OCI-LY7 (cell line): ENCODE measurements at regions not wholly inside any gene's neighbourhood (a gene's known extent, or its start where the extent isn't known, plus 50 kb on each side); places are given as distances from the start of the nearest gene placed in this dataset.

Experiments used
- BruUV-seq: library from RNA; stranded (reverse); fragments of 400-500 nt; replicated peaks from 2 replicates; lab custom pipeline; 2021; lab: Mats Ljungman, UMichigan
- CTCF ChIA-PET: fragments of 300-600 bp; sonication (Branson Sonifier 250); formaldehyde crosslinking; loops from one replicate; lab custom pipeline; 2022; ENCODE audit warnings: antibody characterized with exemption; ENCODE audit not compliant: unreplicated experiment; lab: Charles Lee
- POLR2A ChIA-PET: fragments of 300-600 bp; sonication (Branson Sonifier 250); formaldehyde crosslinking; loops from one replicate; lab custom pipeline; 2022; ENCODE audit warnings: antibody characterized with exemption; lab: Charles Lee
- DNase-seq: peaks from one replicate; pipeline ENCODE4 v3.0.0-alpha.2; 2015; ENCODE audit warnings: low spot score
- H2AFZ ChIP-seq: fragments of 200-600 bp; sonication (generic), shearing (Covaris generic); 2 replicates; pipeline ENCODE4 v1.6.1; 2014; ENCODE audit warnings: mild to moderate bottlenecking, antibody characterized with exemption, low read length, moderate library complexity
- H3K27ac ChIP-seq: fragments of 200-600 bp; sonication (generic); 2 replicates; pipeline ENCODE4 v1.5.1; 2014; ENCODE audit warnings: mixed run types, low read depth, mild to moderate bottlenecking, moderate library complexity, low read length, inconsistent platforms; ENCODE audit not compliant: poor library complexity, severe bottlenecking
- H3K36me3 ChIP-seq: fragments of 200-600 bp; sonication (generic); 2 replicates; pipeline ENCODE4 v1.6.1; 2014; ENCODE audit warnings: mild to moderate bottlenecking, antibody characterized with exemption, low read length, moderate library complexity, mixed read lengths; ENCODE audit not compliant: insufficient read depth
- H3K4me1 ChIP-seq: fragments of 200-600 bp; sonication (generic); 2 replicates; pipeline ENCODE4 v1.5.1; 2014; ENCODE audit warnings: mild to moderate bottlenecking, low read length; ENCODE audit not compliant: insufficient read depth, poor library complexity, severe bottlenecking
- H3K4me2 ChIP-seq: fragments of 200-600 bp; sonication (generic); 2 replicates; pipeline ENCODE4 v1.6.1; 2014; ENCODE audit warnings: mild to moderate bottlenecking, low read length
- H3K4me3 ChIP-seq: fragments of 200-600 bp; sonication (generic); 2 replicates; pipeline ENCODE4 v1.5.1; 2014; ENCODE audit warnings: mild to moderate bottlenecking, low read depth, low read length; ENCODE audit not compliant: poor library complexity, severe bottlenecking
- H3K79me2 ChIP-seq: fragments of 200-600 bp; sonication (generic); 2 replicates; pipeline ENCODE4 v1.6.1; 2016; ENCODE audit warnings: low read depth, mild to moderate bottlenecking, low read length, moderate library complexity, mixed read lengths; ENCODE audit not compliant: insufficient read depth
- H3K9me2 ChIP-seq: fragments of 200-600 bp; sonication (generic); 2 replicates; pipeline ENCODE4 v1.6.1; 2016; ENCODE audit warnings: mild to moderate bottlenecking, low read length, mixed read lengths; ENCODE audit not compliant: insufficient read depth
- H3K9me3 ChIP-seq: fragments of 200-600 bp; sonication (generic); 2 replicates; pipeline ENCODE4 v1.6.1; 2014; ENCODE audit warnings: mild to moderate bottlenecking, mixed run types, low read length, mixed read lengths
- H4K20me1 ChIP-seq: fragments of 200-600 bp; sonication (generic); 2 replicates; pipeline ENCODE4 v1.6.1; 2014; ENCODE audit warnings: mild to moderate bottlenecking, antibody characterized with exemption, low read length, moderate library complexity, mixed read lengths; ENCODE audit not compliant: insufficient read depth
- CTCF ChIP-seq: fragments of 200-600 bp; sonication (generic); conservative IDR thresholded peaks from 2 replicates; pipeline ENCODE4 v1.5.1; 2014; ENCODE audit warnings: mild to moderate bottlenecking, antibody characterized with exemption, low read length, moderate library complexity, mixed read lengths
- EZH2phosphoT487 ChIP-seq: fragments of 200-600 bp; sonication (generic); IDR thresholded peaks from 2 replicates; pipeline ENCODE4 v1.6.1; 2018; ENCODE audit warnings: low read depth, borderline replicate concordance, mild to moderate bottlenecking, mixed run types, antibody characterized with exemption, low read length, moderate library complexity, mixed read lengths
- intact Hi-C: fragments of 100-400 bp; cut with micrococcal nuclease; formaldehyde crosslinking; loops from one replicate; pipeline ENCODE4 v1.10.0; 2022; ENCODE audit not compliant: unreplicated experiment

GRCh38 chr1:222061711-222062359 lies 319.9 kb upstream of the DUSP10 start:
- ChIA-PET POLR2A (no interaction called here), CTCF (no interaction called here)
- Histone ChIP-seq H3K36me3 (no peaks in the 10 kb centered on the region), H2AFZ (no peak overlapping the region), H3K4me3 (no peak overlapping the region), H3K9me3 (no peaks in the 10 kb centered on the region), H3K4me1 (no peaks in the 10 kb centered on the region), H3K79me2 (no peaks in the 10 kb centered on the region), H4K20me1 (no peaks in the 10 kb centered on the region), H3K9me2 (no peaks in the 10 kb centered on the region), H3K4me2 (no peak overlapping the region), H3K27ac (no peak overlapping the region)
- intact Hi-C loops, result no loop called here
- TF ChIP-seq CTCF (no peak), EZH2phosphoT487 (no peak)
- BruUV-seq, result no TSS peak
- no peak for DNase-seq

- no TSS peak for BruUV-seq
- no peaks in the 10 kb centered on the region for H3K36me3 ChIP-seq
- TF ChIP-seq EZH2phosphoT487 (no peak), CTCF (no peak)
- ChIA-PET POLR2A (no interaction called here), CTCF (no interaction called here)
- no peak overlapping the region for H3K27ac ChIP-seq
- no peaks in the 10 kb centered on the region for H3K9me3 ChIP-seq
- no peaks in the 10 kb centered on the region for H4K20me1 ChIP-seq
- intact Hi-C loops, result no loop called here
- no peak overlapping the region for H2AFZ ChIP-seq
- no peaks in the 10 kb centered on the region for H3K9me2 ChIP-seq
- H3K4me3 ChIP-seq, result no peak overlapping the region
- DNase-seq, result no peak
- H3K4me2 ChIP-seq, result no peak overlapping the region
- H3K4me1 ChIP-seq, result no peaks in the 10 kb centered on the region
- H3K79me2 ChIP-seq, result no peaks in the 10 kb centered on the region
Observed at GRCh38 chr1:222060210-222060916, 318.5 kb upstream of the DUSP10 start.

GRCh38 chr1:222058249-222058648 lies 316.4 kb upstream of the DUSP10 start:
- no peak for TF ChIP-seq CTCF
- TF ChIP-seq EZH2phosphoT487, result no peak
- Histone ChIP-seq H2AFZ (no peak overlapping the region), H3K9me2 (no peaks in the 10 kb centered on the region), H4K20me1 (no peaks in the 10 kb centered on the region), H3K79me2 (no peaks in the 10 kb centered on the region), H3K36me3 (no peaks in the 10 kb centered on the region), H3K4me3 (no peak overlapping the region), H3K4me1 (no peaks in the 10 kb centered on the region), H3K9me3 (no peaks in the 10 kb centered on the region), H3K27ac (no peak overlapping the region), H3K4me2 (no peak overlapping the region)
- intact Hi-C loops, result no loop called here
- no peak for DNase-seq
- ChIA-PET CTCF (no interaction called here), POLR2A (no interaction called here)
- no TSS peak for BruUV-seq
